GM18867 (cell line): ENCODE measurements at regions not wholly inside any gene's neighbourhood (a gene's known extent, or its start where the extent isn't known, plus 50 kb on each side); places are given as distances from the start of the nearest gene placed in this dataset.
"Not testable (repeated sequence)": the region's sequence is repeated elsewhere in the genome, so short reads cannot be mapped to it uniquely, and the experiment has no call there.

Source experiments
- ATAC-seq: cut with Tn5 transposase; IDR thresholded peaks from one replicate; pipeline ENCODE4 v1.9.1; 2021; ENCODE audit warnings: mild to moderate bottlenecking, moderate library complexity; ENCODE audit not compliant: unreplicated experiment

GRCh38 chr4:131721883-131722282, 1427.2 kb upstream of the PCDH10 start:
- no peak for ATAC-seq

GRCh38 chr4:131723069-131723468, 1426.0 kb upstream of the PCDH10 start:
- not testable (repeated sequence) for ATAC-seq

- not testable (repeated sequence) for ATAC-seq
Observed at GRCh38 chr4:131724847-131725246, 1424.2 kb upstream of the PCDH10 start.

- ATAC-seq, result not testable (repeated sequence)
Observed at GRCh38 chr4:131725521-131725920, 1423.6 kb upstream of the PCDH10 start.

- ATAC-seq, result not testable (repeated sequence)
Observed at GRCh38 chr4:131726940-131727339, 1422.2 kb upstream of the PCDH10 start.

GRCh38 chr4:131727418-131727817, 1421.7 kb upstream of the PCDH10 start:
- ATAC-seq, result not testable (repeated sequence)

GRCh38 chr4:131729205-131729604, 1419.9 kb upstream of the PCDH10 start:
- ATAC-seq, result not testable (repeated sequence)

- not testable (repeated sequence) for ATAC-seq
Observed at GRCh38 chr4:131729716-131730398, 1419.2 kb upstream of the PCDH10 start.

DNA sequence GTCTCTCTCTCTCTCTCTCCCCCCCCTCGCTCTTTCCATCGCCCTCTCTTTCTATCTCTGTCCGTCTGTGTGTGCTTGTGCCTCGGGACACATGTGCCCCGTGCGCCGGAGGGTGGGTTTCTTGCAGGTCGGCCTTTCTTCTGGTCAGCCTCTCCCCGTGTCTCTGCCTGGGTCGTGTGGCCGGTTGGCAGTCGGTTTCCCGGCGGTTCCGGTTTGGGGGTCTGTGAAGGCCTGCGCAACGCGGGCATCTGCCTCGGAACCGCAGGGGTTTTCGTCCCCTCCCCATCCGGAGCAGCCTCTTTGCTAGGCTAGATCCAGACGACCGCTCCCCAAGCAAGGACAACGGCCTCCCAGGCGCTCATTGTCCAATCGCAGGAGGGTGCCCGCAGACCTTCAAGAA, 1418.5 kb upstream of the PCDH10 start:
- not testable (repeated sequence) for ATAC-seq

DNA sequence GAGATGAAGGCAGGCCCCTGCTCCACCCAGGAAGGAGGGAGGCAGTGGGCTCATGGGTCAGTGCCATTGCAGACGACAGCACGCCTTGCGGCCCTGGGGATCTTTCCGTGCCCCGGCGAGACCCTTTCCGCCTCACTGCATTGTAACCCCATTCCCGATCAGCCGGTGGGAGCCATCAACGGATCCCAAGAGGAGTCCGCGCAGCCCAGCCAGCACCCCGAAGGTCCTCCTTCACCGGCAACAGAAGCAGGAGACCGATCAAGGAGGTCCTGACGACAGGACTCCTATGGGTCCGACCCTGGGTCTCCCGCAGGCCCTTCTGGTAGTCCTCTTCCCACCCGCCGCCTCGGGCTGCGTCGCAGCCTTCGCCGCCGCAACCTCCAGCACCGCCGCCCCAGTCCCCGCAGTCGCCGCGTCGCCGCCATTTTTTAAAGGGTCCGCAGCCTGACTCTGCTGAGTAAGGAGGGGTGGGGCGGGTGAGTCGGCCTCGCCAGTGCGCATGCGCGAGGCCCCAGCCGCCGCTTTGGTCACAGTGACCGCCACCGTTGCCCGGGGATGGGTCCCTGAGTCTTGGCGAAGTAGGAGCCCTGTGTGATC, 1417.0 kb upstream of the PCDH10 start:
- not testable (repeated sequence) for ATAC-seq

DNA sequence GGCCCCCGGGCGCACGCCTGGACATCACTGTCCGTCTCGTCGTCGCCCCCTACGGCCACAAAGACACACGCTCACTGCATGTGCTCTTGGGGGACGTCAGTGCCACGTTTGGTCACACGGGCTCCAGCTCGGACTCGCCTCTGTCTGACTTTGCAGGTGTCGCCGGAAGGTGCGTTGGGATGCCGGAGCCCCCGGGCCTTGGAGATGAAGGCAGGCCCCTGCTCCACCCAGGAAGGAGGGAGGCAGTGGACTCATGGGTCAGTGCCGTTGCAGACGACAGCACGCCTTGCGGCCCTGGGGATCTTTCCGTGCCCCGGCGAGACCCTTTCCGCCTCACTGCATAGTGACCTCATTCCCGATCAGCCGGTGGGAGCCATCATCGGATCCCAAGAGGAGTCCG, 1414.8 kb upstream of the PCDH10 start:
- not testable (repeated sequence) for ATAC-seq

GRCh38 chr4:131734851-131735385, 1414.2 kb upstream of the PCDH10 start:
- ATAC-seq, result not testable (repeated sequence)

GRCh38 chr4:131738991-131739390, 1410.1 kb upstream of the PCDH10 start:
- ATAC-seq, result not testable (repeated sequence)

GRCh38 chr4:131741836-131742235, 1407.3 kb upstream of the PCDH10 start:
- not testable (repeated sequence) for ATAC-seq

DNA sequence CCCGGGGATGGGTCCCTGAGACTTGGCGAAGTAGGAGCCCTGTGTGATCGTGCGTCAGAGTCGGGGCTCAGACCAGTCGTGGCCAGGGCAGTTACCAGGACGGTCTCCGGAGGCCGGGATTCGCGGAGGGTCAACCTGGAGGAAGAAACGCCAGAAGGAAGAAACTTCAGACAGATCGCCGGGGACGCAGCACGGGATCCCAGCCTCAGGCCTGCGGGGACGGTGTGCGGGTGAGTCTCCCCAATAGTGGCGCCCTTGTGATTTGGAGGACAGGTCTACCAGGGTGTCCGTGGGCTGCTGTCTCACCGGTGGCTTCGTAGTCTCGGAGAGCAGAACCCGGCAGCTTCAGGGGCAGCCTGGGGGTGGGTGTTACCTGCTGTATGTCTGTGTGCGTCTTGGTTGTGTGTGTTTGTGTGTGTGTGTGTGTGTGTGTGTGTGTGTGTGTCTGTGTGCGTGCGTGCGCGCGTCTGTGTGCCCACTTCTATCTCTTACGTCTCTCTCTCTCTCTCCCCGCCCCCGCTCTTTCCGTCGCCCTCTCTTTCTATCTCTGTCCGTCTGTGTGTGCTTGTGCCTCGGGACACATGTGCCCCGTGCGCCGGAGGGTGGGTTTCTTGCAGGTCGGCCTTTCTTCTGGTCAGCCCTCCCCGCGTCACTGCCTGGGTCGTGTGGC, 1406.4 kb upstream of the PCDH10 start:
- not testable (repeated sequence) for ATAC-seq

- ATAC-seq, result not testable (repeated sequence)
Observed at GRCh38 chr4:131743348-131743747, 1405.7 kb upstream of the PCDH10 start.

GRCh38 chr4:131747203-131747602, 1401.9 kb upstream of the PCDH10 start:
- not testable (repeated sequence) for ATAC-seq

- not testable (repeated sequence) for ATAC-seq
Observed at GRCh38 chr4:131749224-131749623, 1399.9 kb upstream of the PCDH10 start.

DNA sequence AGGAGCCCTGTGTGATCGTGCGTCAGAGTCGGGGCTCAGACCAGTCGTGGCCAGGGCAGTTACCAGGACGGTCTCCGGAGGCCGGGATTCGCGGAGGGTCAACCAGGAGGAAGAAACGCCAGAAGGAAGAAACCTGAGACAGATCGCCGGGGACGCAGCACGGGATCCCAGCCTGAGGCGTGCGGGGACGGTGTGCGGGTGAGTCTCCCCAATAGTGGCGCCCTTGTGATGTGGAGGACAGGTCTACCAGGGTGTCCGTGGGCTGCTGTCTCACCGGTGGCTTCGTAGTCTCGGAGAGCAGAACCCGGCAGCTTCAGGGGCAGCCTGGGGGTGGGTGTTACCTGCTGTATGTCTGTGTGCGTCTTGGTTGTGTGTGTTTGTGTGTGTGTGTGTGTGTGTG, 1399.1 kb upstream of the PCDH10 start:
- not testable (repeated sequence) for ATAC-seq

DNA sequence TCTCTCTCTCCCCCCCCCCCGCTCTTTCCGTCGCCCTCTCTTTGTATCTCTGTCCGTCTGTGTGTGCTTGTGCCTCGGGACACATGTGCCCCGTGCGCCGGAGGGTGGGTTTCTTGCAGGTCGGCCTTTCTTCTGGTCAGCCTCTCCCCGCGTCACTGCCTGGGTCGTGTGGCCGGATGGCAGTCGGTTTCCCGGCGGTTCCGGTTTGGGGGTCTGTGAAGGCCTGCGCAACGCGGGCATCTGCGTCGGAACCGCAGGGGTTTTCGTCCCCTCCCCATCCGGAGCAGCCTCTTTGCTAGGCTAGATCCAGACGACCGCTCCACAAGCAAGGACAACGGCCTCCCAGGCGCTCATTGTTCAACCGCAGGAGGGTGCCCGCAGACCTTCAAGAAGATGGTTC, 1398.6 kb upstream of the PCDH10 start:
- not testable (repeated sequence) for ATAC-seq

DNA sequence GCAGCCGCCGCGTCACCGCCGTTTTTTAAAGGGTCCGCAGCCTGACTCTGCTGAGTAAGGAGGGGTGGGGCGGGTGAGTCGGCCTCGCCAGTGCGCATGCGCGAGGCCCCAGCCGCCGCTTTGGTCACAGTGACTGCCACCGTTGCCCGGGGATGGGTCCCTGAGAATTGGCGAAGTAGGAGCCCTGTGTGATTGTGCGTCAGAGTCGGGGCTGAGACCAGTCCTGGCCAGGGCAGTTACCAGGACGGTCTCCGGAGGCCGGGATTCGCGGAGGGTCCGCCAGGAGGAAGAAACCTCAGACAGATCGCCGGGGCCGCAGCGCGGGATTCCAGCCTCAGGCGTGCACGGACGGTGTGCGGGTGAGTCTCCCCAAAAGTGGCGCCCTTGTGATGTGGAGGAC, 1386.9 kb upstream of the PCDH10 start:
- ATAC-seq, result not testable (repeated sequence)

- ATAC-seq, result no peak
Observed at GRCh38 chr4:131764730-131765129, 1384.4 kb upstream of the PCDH10 start.
